Hematopoietic multipotent progenitor cell treated with erythropoietin and hydrocortisone succinate and interleukin-3 and kit ligand, for 17 days (in vitro differentiated cells): ENCODE measurements at regions not wholly inside any gene's neighbourhood (a gene's known extent, or its start where the extent isn't known, plus 50 kb on each side); places are given as distances from the start of the nearest gene placed in this dataset.

Experiments used
- DNase-seq: peaks from one replicate; pipeline ENCODE4 v3.0.0-alpha.2; 2015; ENCODE audit warnings: low spot score

DNA sequence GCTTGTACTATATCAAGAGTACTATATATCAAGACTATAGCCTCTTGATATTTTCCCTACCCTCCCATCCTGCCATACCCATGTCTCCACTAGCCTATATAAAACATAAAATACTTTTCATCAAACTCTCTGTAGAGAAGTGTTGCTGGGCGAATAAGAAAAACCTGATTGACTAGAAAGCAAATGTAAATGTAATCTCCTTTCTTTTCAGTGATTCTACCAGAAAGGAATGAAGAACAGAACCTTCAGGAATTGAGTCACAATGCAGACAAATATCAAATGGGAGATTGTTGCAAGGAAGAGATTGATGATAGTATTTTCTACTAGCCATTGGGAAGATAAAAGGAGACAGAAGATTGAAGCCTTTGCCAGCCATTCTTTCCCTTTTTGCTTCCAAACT lies 89.2 kb downstream of the KCNRG start:
- DNase-seq = no peak

DNA sequence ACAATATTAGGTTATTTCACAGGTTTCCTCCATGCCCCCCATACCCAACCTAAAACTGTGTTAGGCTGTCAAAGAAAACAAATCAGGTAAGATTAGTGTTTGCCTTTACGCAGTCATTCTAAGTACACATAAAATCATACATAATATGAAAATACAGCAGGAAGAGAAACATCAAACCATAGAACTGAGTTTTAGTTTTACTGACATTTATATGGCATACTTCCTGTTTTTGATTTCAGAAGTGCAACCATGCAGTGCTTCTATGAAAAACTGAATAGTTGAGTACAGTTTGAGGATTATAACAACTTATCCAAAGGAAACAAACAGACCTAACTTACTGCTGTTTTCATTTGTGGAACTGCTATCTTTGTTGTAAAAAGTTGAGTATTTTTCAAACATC lies 91.3 kb downstream of the KCNRG start:
- no peak for DNase-seq

DNA sequence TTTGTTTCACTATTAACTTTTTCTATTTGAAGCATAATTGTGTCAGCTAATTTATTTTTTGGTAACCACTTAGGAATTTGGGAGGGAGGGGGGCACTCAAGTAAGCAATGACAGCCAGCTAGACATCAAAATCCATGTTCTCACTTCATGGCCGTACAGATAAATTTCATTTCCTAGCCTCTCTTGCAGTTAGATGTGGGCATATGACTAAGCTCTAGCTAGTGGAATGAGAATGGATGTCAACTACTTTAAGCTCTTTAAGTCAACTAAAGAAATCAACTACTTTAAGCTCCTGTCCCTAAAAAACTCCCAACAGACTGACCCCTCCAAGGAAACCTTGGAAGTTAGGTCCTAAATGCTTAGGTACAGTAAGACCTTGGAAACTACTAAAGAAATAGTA lies 92.0 kb downstream of the KCNRG start:
- DNase-seq = no peak

DNA sequence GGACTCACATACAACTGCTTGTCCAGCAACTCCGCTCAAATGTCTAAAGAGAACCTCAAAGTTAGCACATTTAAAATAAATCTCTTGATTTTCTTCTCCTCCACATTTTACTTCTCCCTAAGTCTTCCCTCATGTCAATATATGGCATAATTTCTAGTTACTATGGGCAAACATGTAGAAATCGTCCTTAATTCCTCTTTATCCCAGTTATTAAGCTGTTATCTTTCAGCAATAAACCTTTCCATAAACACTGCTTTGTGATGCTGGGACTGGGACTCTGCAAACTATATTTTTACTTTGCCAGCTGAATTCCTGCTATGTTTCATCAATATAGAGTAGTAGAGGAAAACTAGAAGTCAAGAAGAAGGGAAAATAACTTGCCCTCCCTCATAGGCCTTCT lies 99.7 kb downstream of the KCNRG start:
- no peak for DNase-seq

DNA sequence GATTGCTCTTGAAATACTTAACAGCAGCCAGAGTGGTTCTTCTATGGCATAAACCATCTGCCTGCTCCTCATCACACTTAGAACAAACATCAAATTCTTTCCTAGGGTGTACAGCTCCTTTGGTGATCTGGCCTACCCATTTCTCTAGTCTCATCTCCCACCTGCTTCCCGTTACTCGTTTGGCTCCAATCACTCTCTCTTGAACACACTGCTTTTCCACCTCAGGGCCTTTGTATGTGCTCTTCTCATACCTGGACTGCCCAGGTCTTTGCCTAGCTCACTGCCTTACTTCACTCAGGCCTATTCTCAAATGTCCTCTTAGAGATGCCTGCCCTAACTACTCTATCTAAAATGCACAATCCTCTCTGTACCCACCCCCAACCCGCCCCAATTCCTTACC lies 100.5 kb downstream of the KCNRG start:
- DNase-seq = no peak

DNA sequence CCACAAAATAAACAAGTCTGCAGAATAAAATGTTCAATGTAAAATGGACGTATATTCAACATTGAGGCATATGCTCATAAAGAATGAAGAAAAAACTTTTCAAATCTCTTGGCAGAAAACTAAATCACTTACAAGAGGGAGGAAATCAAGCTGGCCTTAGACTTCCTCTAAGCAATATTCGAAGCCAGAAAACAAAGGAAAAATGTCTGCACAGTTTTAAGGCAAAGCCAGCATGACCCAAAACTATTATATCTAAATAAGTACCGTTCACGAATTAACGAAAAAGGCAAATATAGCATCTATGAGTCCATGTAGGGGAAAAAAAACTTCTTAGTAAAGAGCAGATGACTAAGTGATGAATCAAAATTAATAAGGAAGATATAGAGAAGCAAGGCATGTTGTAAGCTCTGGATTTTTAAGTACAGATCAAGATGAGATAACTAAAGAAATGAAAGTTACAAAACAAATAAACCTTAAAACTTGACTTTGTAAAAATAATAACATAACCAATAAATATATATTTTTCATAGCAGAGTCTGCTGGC lies 101.3 kb downstream of the KCNRG start:
- no peak for DNase-seq

DNA sequence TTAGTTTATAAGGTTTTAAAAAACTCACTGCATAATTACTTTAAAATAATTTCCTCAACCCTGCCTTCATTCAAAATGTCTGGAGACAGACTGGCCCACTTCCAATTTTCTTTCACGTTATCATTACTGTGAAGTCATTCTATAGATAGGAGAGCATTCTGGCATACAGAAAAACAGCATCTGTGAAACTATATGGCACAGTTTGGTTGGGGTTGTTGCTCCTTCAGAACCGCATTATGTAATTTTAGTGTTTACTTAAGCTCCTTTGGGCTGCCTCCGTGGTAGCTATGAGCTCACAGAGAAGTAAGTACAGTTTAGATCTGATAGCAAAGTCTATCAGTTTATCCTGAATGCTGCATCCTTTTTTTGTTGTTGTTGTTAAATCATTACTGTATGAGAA lies 104.3 kb downstream of the KCNRG start:
- DNase-seq = peak; percentile 77

DNA sequence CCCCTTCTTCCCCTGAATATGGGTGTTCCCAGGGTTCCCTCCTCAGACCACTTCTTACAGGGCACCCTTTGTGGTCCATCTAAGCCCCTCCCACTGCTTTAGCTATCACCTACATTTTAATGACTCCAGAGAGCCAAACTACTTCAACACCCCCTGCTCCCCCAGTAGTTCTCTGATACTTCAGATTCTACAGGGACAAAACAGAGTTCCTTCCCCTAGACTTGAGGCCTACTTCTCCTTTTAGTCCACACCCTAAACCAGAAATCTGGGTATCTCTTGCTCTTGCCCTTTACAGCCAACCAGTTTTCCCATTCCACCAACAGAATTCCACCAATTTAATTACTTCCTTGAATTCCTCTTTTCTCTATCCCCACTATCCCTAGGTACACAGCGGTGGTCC lies 107.2 kb downstream of the KCNRG start:
- DNase-seq = no peak

DNA sequence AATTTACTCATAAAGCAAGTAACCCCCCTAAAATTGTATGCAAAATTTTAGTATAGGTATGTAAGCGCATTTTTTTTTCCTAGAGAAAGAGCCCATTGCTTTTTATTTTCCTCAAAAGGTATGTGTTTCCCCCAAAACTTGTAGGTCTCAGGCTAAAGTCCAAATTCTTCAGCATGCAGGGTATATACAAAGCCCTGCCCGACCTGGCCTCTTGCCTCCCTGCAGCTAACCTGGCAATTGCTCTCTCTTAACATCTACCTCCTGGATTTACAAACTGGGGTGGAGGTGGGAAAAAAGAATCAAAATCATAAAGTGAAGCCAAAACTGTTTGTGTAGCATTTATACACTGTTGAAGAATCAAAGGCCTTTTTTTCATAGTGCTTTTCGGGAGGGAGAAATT lies 107.8 kb downstream of the KCNRG start:
- DNase-seq = no peak

DNA sequence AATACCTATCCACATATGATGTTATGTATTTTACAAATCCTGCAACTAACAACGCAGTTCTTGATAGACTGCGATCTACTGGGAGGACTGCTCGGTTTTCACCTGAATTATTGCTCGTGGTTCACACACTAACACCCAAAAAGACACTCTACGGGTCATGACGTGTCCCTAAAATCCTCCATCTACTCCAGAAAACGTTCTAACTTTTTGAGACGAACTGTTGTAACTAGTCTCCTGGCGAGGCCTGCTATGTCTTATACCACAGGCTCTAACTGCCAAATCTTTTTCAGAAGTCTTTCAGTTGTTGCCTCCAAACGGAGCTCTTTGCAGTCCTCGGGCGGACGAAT lies 108.2 kb downstream of the KCNRG start:
- no peak for DNase-seq

DNA sequence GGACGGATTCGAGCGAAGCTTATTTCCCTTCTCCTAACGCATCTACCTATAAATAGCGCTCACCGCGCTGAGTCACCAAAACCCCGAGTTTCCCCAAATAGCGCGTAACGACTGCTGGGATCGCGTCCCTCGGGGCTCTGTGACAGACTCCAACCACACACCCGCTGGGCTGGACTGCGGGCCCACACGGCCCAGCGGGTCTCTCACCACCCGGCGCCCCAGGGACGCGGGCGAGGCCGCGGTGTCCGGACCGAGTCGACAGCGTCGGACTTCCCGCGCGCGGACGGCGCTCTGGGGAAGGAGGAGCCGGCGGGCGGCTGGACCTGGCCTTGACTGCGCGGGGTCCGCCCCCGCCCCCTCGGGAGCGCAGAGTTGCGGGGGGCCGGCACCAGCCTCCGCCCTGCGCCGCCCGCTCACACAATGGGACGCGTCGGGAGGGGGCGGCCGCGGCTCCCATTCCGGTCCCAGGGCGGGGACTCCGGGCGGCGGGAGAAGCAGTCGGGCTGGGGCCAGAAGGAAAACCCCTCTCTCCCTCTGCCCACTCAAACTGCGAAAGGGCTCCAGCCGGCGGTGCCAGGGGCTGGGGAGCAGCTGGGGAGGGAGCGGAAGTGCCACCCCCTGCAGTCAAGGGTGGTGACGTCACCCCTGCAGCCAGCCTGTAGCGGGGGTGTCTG lies 108.8 kb downstream of the KCNRG start:
- DNase-seq = peak; percentile 90

DNA sequence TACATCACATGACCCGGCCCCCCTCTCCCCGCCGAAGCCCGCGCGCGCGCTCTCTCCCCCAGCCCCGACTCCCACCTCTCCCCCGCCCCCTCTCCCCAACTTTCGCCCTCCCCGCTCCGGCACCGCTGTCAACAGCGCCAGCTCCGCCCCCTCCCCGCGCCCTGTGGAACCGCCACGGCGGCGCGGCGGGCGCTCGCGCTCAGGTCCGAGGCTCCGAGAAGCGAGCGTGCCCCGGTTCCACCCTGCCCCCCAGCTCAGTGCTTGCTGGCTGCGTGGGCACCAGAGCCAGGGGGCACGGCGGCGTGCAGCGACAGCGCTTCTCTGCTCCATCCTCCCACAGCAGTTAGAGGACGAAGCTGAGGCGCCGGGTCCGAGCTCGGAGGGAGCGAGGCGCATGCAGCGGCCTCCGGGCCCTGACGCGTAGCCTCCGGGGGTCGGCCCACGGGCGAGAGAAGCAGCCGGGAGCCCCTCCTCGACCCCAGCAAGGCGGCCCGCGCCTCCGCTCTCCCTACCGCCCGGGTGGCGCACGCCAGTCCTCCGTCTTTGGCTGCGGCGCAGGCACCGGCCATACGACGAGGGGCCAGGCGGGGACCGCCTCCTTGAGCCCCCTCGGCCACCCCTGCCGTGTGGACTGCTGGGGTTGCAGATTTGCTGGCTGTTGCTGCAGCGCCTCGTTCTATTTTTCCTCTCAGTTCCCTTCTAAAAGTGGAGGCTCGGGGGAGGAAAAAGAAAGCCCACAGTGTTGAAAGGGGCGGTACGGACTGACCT lies 109.5 kb downstream of the KCNRG start:
- DNase-seq = no peak

DNA sequence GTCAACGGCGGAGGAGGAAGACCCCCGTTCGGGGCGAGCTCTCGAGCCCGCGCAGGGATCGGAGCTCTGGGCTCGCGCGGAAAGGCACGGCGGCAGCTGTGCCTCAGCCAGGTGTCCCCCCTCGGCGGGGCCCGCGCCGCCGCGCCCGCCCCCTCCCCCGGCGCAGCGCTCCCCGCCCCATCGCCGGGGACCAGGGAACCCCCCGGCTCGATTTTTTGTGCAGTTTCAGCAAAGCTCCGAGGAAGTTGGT lies 110.0 kb downstream of the KCNRG start:
- no peak for DNase-seq

DNA sequence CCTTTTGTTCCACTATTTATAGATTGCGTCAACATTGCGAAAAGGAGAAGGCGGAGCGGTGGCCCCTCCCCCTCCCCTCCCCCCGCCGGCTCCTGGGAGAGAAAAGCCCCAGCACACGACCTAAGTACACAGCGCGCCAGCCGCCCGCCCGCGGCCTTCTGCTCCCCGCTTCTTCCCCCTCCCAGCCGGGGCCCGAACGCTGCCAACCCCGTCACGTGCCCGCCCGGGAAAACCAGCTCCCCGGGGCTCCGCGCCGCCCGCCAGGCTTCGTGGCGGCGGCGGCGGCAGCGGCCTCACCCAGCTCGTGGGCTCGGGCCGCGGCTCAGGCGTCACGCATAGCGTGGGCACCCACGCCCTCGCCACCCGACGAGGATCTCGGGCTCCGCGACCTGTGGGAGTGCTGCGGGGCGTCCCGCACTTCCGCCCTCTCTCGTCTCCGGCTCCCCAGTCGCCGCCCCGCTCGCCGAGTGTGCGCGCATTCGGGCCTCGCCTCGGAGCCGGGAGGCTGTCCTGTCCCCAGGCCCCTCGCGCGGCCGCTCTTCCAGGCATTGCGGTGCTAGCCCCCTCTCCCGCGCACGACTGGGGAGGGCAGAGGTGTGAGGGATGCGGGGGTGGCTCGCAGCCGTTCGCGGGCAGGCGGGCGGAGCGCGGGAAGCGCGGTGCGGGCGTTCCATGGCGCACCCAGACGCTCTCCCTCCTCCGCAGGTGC lies 110.5 kb downstream of the KCNRG start:
- peak; percentile 83 for DNase-seq

DNA sequence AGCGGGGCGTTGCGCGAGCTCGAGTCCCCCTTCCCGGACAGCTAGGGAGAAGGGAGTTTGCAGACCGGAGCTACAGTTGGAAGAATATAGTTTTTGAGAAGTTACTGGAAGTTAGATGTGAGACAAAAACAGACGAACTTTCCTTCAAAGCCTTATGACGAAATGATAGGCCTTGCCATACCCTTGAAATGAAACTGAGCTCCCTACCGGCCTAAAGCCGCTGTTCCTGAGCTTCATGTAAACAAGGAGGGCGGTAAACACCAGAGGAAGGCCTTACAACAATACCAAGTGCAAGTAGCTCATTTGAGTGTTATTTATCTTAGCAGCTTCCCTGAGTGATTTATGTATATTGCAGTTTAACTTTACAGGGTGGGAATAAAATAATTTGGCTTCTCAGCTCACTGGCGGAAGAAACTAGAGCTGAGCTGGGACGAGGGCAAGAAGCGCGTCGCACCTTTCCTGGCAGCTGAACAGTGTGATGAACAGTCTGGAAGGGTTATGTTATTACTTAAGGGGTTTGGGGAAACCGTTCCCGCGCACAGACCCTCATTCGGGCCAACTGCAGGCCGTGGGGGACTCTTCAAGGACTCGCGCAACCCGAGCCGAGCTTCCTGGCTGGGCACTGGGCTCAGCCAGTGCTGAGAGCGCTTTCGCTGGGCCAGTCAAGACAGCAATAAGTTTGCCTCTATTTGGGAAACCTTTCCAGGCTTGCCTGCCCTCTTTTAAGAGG lies 111.2 kb downstream of the KCNRG start:
- DNase-seq = peak; percentile 60

DNA sequence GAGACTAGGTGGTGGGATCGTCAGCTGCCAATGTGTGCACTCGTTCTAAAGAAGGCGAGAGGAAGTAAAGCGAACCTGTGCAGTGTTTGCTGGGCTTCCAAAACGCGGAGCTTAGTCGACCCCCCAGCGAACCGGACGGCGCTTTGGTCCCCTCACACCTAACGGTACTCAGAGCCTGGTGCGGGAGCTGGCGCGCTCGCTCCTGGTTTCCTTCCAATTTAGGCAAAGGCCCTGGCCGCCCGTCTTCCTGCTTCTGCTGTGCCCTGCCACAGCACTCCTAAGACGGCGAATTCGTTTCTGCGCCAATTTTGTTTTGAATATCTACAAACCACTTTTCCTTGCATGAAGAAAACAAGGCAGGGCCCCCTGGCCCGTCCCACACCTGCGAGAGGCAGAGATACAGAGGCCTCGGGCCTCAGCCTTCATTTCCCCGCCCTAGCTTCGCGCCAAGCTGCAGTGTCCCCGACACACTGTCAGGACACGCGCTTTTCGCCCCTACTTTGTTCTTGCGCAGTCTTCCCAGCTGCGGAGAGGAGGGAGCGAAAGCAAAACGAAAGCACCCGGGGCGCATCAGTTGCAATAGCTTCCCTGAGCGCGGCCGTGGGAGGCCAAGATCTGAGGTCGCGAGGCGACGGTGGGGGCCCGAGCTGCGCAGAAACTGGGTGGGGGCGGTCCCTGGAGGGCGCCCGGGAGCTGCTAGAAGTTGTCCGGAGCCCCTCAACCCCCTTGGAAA lies 111.9 kb downstream of the KCNRG start:
- no peak for DNase-seq

DNA sequence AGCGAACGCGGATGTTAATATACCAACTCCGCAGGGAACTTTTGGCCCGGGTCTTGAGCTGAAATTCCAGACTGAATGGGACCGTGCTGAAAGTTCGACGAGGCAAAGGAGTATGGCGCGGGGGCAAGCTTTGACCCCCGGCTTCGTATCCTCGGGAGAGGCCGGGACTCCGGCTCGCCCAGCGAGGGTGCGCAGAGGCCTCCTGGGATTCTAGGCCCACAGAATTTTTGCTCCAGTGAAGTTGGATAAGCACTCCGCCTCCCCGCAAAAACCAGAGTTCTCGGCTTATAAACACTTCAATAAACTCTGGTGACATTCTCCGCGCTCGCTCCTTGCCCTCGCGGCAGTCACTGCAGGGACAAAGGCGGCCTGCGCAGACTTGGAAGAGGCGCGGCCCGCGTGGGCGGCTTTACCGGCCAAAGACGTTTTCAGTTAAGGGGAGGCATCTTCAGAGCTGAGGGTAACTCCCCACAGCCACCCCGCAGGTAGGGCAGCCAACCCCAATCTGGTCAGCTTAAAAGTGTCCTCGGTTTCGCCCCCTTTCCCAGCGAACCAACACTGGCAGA lies 112.6 kb downstream of the KCNRG start:
- no peak for DNase-seq

DNA sequence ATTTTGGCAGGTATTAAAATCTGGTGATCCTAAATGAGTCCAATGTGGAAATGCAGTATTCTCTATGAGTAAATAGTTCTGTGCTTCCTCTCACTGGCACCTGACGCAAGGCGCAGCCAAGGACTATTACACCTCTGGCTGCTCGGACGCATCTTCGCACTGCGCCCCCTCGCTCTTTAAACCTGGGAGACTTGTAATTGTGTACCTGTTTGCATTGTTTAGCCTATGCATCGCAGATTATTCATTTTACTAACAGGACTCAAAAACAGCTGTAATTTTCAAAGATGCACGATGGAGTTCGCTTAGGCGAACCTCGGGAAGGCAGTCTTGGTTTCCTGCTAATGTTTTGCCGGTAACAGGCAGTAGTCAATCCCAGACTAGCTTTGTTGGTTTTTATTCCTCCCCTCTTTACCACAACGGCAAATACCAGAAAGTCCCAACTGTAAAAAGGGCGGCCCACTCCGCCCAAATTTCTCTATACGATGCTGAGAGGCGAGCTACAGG lies 113.2 kb downstream of the KCNRG start:
- DNase-seq = no peak

DNA sequence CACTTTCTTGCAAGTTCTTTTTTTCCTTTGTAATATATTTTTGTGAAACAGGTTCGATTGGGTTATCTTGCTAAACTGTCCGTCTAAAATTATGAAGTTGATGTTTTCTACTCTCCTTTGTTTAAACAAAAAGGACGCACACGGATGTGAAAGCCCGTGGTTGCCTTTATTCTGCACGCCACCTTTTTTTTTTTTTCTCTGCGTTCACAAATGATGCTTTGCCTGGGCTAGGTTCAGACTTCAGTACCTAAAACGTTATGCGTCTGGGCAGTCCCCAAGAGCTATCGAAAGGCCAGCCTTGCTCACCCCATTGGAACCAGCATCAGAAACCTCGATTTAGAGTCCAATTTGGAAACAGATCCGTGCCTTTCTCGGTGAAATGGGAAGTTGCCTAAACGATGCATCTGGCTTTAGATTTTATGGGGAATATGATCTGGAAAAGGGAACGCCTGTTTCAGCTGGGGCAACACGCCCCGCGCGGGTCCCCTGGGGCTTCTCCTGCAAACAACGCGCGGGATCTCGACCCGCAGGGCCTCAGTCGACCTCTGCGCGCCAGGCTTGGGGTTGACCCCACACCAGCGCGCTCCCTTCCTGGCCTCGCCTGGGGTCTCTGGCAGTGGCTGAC lies 113.9 kb downstream of the KCNRG start:
- no peak for DNase-seq

DNA sequence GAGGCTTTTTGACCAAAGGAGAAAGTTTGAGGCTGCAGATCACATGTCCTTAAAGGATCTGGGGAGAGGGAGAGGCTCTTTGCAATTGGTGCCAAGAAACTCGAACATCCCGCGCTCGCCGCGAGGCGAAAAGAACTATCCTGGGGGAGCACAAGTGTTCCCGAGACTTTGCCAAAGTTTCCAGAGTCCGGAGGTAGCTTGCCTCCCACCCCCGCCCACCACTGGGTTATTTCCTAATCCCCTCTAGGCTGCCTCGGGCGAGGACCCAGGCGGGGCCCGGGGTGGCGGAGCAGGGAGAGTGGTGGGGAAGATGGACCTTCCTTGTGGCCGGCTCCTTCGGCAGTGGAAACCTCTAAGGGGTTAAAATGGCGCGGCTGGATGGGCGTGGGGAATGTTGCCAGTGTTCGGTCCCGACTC lies 114.5 kb downstream of the KCNRG start:
- DNase-seq = no peak
